ENCODE measurements at regions not wholly inside any gene's neighbourhood (a gene's known extent, or its start where the extent isn't known, plus 50 kb on each side); places are given as distances from the start of the nearest gene placed in this dataset.
A peak's percentile ranks its signal among the peaks of the same experiment; 100 is the strongest.
"Not testable (repeated sequence)": the region's sequence is repeated elsewhere in the genome, so short reads cannot be mapped to it uniquely, and the experiment has no call there.

- H3K9me3 ChIP-seq, result no peaks in the 10 kb centered on the region
- peak in 1 of 2 donors; percentile 22 for DNase-seq
- peaks cover 0 to 8% (median 3%) of the 10 kb centered on the region in 4 donors for H3K27me3 ChIP-seq
- no peaks in the 10 kb centered on the region for H3K36me3 ChIP-seq
- no peak for ATAC-seq (ENCODE audit: low FRiP score in 2 of 2)
- TF ChIP-seq POLR2AphosphoS5 (IDR thresholded peaks at IDR 0.05) (no peak), CTCF (IDR thresholded peaks at IDR 0.05) (no peak)
- 86 to 92% methylated on average over 20 to 21 of the region's 21 CpGs for WGBS, 2 donors
- no peak overlapping the region for H3K27ac ChIP-seq
- H3K4me3 ChIP-seq, result no peak overlapping the region
- H3K4me1 ChIP-seq, result peaks cover 15 to 27% (median 19%) of the 10 kb centered on the region in 4 donors
Observed at GRCh38 chr20:25856256-25856884, 159.7 kb upstream of the ZNF337 start.

GRCh38 chr20:25855451-25856156 is 159.0 kb upstream of the ZNF337 start:
- 93 to 96% methylated on average over 13 to 21 of the region's 23 CpGs for WGBS, 2 donors
- H3K27ac ChIP-seq; H3K27me3 ChIP-seq; H3K4me3 ChIP-seq; ATAC-seq (ENCODE audit: low FRiP score in 2 of 2); H3K36me3 ChIP-seq; H3K9me3 ChIP-seq: not testable (repeated sequence)
- DNase-seq, result peak in 1 of 2 donors; percentile 30
- H3K4me1 ChIP-seq, result peaks cover 15 to 20% (median 16%) of the 10 kb centered on the region in 4 donors

GRCh38 chr20:25854666-25855065 is 158.0 kb upstream of the ZNF337 start:
- ATAC-seq (ENCODE audit: low FRiP score in 2 of 2); DNase-seq; H3K27ac ChIP-seq; H3K27me3 ChIP-seq; H3K36me3 ChIP-seq; H3K9me3 ChIP-seq: not testable (repeated sequence)
- peaks cover 9 to 11% (median 10%) of the 10 kb centered on the region in 4 donors for H3K4me1 ChIP-seq
- 92 to 95% methylated on average over 11 of the region's 11 CpGs for WGBS, 2 donors
- H3K4me3 ChIP-seq, result peak overlapping the region in 2 of 4 donors; percentile 69 to 75

- H3K4me3 ChIP-seq, result peak overlapping the region; percentile 46 to 75 (median 62)
- H3K27me3 ChIP-seq, H3K4me1 ChIP-seq, H3K9me3 ChIP-seq, H3K36me3 ChIP-seq: not testable (repeated sequence)
- DNase-seq, result peak; percentile 81 to 94
- ATAC-seq (ENCODE audit: low FRiP score in 2 of 2), result peak in 1 of 2 donors; percentile 90
- TF ChIP-seq POLR2A (IDR thresholded peaks at IDR 0.05) (peak in 1 of 4 donors; percentile 61), POLR2AphosphoS5 (IDR thresholded peaks at IDR 0.05) (peak in 1 of 2 donors; percentile 48)
- peak overlapping the region; percentile 66 to 81 (median 73) for H3K27ac ChIP-seq
- 2 to 13% methylated on average over 29 to 48 of the region's 55 CpGs for WGBS, 2 donors
Observed at GRCh38 chr20:25853718-25854388, 157.2 kb upstream of the ZNF337 start.

GRCh38 chr20:25852968-25853717 is 156.5 kb upstream of the ZNF337 start:
- H3K36me3 ChIP-seq; H3K27me3 ChIP-seq; H3K9me3 ChIP-seq; H3K4me1 ChIP-seq; ATAC-seq (ENCODE audit: low FRiP score in 2 of 2): not testable (repeated sequence)
- 68 to 72% methylated on average over 30 to 31 of the region's 31 CpGs for WGBS, 2 donors
- peak in 1 of 2 donors; percentile 30 for DNase-seq
- peak overlapping the region; percentile 46 to 75 (median 62) for H3K4me3 ChIP-seq
- H3K27ac ChIP-seq, result peak overlapping the region; percentile 66 to 81 (median 73)

- not testable (repeated sequence) for DNase-seq; H3K36me3 ChIP-seq; H3K27ac ChIP-seq; H3K4me3 ChIP-seq; ATAC-seq (ENCODE audit: low FRiP score in 2 of 2); H3K9me3 ChIP-seq; H3K27me3 ChIP-seq; H3K4me1 ChIP-seq
- 80 to 90% methylated on average over 4 of the region's 4 CpGs for WGBS, 2 donors
Observed at GRCh38 chr20:25850133-25850532, 153.5 kb upstream of the ZNF337 start.

GRCh38 chr20:25848222-25848621 is 151.6 kb upstream of the ZNF337 start:
- Histone ChIP-seq H3K4me3 (no peak overlapping the region), H3K9me3 (no peaks in the 10 kb centered on the region)
- DNase-seq, result no peak

GRCh38 chr20:25844640-25845039 is 148.0 kb upstream of the ZNF337 start:
- not testable (repeated sequence) for H3K27me3 ChIP-seq; ATAC-seq (ENCODE audit: low FRiP score in 2 of 2)
- WGBS, 2 donors, result 29% methylated on average over 3 of the region's 9 CpGs; no CpG with 5 or more reads in 1 of the 2 donors

More at GRCh38 chr20:25848222-25848621, 151.6 kb upstream of the ZNF337 start:
- WGBS, 2 donors, result 87 to 100% methylated on average over 3 to 7 of the region's 7 CpGs
- TF ChIP-seq POLR2A (IDR thresholded peaks at IDR 0.05) (no peak), POLR2AphosphoS5 (IDR thresholded peaks at IDR 0.05) (no peak), CTCF (IDR thresholded peaks at IDR 0.05) (no peak), EP300 (IDR thresholded peaks at IDR 0.05) (no peak)
- peaks cover 0 to 6% (median 3%) of the 10 kb centered on the region in 4 donors for H3K4me1 ChIP-seq
- no peak for ATAC-seq (ENCODE audit: low FRiP score in 2 of 2)
- no peak overlapping the region for H3K27ac ChIP-seq
- H3K36me3 ChIP-seq, result no peaks in the 10 kb centered on the region
- no peaks in the 10 kb centered on the region for H3K27me3 ChIP-seq

GRCh38 chr20:25813511-25813910 is 116.9 kb upstream of the ZNF337 start:
- H3K27ac ChIP-seq; ATAC-seq (ENCODE audit: low FRiP score in 2 of 2); DNase-seq; H3K4me1 ChIP-seq; H3K36me3 ChIP-seq; H3K27me3 ChIP-seq; H3K4me3 ChIP-seq; H3K9me3 ChIP-seq: not testable (repeated sequence)
- WGBS, 2 donors, result no CpG with 5 or more reads among the region's 5 CpGs

More at GRCh38 chr20:25844640-25845039, 148.0 kb upstream of the ZNF337 start:
- not testable (repeated sequence) for H3K36me3 ChIP-seq, DNase-seq, H3K27ac ChIP-seq, H3K4me1 ChIP-seq, H3K9me3 ChIP-seq, H3K4me3 ChIP-seq

Measured in upper lobe of left lung (tissue), 6 donors.